ENCODE measurements at regions not wholly inside any gene's neighbourhood (a gene's known extent, or its start where the extent isn't known, plus 50 kb on each side); places are given as distances from the start of the nearest gene placed in this dataset.

- Histone ChIP-seq H3K27me3 (no peaks in the 10 kb centered on the region), H3K4me3 (no peak overlapping the region), H3K9me3 (no peaks in the 10 kb centered on the region), H3K27ac (no peak overlapping the region), H3K36me3 (no peaks in the 10 kb centered on the region), H3K4me1 (no peaks in the 10 kb centered on the region)
- peak in 2 of 3 donors; percentile 28 to 71 for DNase-seq
- TF ChIP-seq POLR2A (IDR thresholded peaks at IDR 0.05): no peak
- TF ChIP-seq, protein P1, sequence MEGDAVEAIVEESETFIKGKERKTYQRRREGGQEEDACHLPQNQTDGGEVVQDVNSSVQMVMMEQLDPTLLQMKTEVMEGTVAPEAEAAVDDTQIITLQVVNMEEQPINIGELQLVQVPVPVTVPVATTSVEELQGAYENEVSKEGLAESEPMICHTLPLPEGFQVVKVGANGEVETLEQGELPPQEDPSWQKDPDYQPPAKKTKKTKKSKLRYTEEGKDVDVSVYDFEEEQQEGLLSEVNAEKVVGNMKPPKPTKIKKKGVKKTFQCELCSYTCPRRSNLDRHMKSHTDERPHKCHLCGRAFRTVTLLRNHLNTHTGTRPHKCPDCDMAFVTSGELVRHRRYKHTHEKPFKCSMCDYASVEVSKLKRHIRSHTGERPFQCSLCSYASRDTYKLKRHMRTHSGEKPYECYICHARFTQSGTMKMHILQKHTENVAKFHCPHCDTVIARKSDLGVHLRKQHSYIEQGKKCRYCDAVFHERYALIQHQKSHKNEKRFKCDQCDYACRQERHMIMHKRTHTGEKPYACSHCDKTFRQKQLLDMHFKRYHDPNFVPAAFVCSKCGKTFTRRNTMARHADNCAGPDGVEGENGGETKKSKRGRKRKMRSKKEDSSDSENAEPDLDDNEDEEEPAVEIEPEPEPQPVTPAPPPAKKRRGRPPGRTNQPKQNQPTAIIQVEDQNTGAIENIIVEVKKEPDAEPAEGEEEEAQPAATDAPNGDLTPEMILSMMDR (IDR thresholded peaks at IDR 0.05): peak; percentile 62 to 83 (median 78)
Measured at GRCh38 chr3:106609666-106610301, 741.0 kb upstream of the CBLB start.

- Histone ChIP-seq H3K36me3 (no peaks in the 10 kb centered on the region), H3K4me3 (no peak overlapping the region), H3K27me3 (no peaks in the 10 kb centered on the region), H3K27ac (no peak overlapping the region), H3K4me1 (no peaks in the 10 kb centered on the region), H3K9me3 (no peaks in the 10 kb centered on the region)
- TF ChIP-seq, protein P1 (IDR thresholded peaks at IDR 0.05): no peak
- no peak for TF ChIP-seq POLR2A (IDR thresholded peaks at IDR 0.05)
- DNase-seq: no peak
Measured at GRCh38 chr3:106610362-106610959, 741.6 kb upstream of the CBLB start.

- TF ChIP-seq, protein P1 (IDR thresholded peaks at IDR 0.05): no peak
- no peaks in the 10 kb centered on the region for H3K4me1 ChIP-seq
- H3K9me3 ChIP-seq: no peaks in the 10 kb centered on the region
- H3K36me3 ChIP-seq: no peaks in the 10 kb centered on the region
- no peak overlapping the region for H3K4me3 ChIP-seq
- H3K27me3 ChIP-seq: no peaks in the 10 kb centered on the region
- H3K27ac ChIP-seq: no peak overlapping the region
- no peak for DNase-seq
Measured at GRCh38 chr3:106611116-106611515, 742.3 kb upstream of the CBLB start.

- no peak overlapping the region for H3K4me3 ChIP-seq
- no peaks in the 10 kb centered on the region for H3K9me3 ChIP-seq
- TF ChIP-seq, protein P1 (IDR thresholded peaks at IDR 0.05): no peak
- TF ChIP-seq POLR2A (IDR thresholded peaks at IDR 0.05): no peak
- no peaks in the 10 kb centered on the region for H3K4me1 ChIP-seq
- no peaks in the 10 kb centered on the region for H3K36me3 ChIP-seq
- no peak for DNase-seq
- no peak overlapping the region for H3K27ac ChIP-seq
- no peaks in the 10 kb centered on the region for H3K27me3 ChIP-seq
Measured at GRCh38 chr3:106611841-106612240, 743.0 kb upstream of the CBLB start.

- H3K27me3 ChIP-seq: no peaks in the 10 kb centered on the region
Measured at GRCh38 chr3:106616556-106616955, 747.7 kb upstream of the CBLB start.

More at GRCh38 chr3:106616556-106616955, 747.7 kb upstream of the CBLB start:
- no peak for TF ChIP-seq POLR2A (IDR thresholded peaks at IDR 0.05)
- TF ChIP-seq, protein P1 (IDR thresholded peaks at IDR 0.05): no peak
- H3K4me3 ChIP-seq: no peak overlapping the region
- no peaks in the 10 kb centered on the region for H3K9me3 ChIP-seq
- DNase-seq: no peak
- H3K27ac ChIP-seq: no peak overlapping the region
- H3K4me1 ChIP-seq: no peaks in the 10 kb centered on the region
- H3K36me3 ChIP-seq: no peaks in the 10 kb centered on the region

Data from Peyer's patch (tissue), 4 donors.